ENCODE measurements at regions not wholly inside any gene's neighbourhood (a gene's known extent, or its start where the extent isn't known, plus 50 kb on each side); places are given as distances from the start of the nearest gene placed in this dataset.
"Not testable (repeated sequence)": the region's sequence is repeated elsewhere in the genome, so short reads cannot be mapped to it uniquely, and the experiment has no call there.

DNA sequence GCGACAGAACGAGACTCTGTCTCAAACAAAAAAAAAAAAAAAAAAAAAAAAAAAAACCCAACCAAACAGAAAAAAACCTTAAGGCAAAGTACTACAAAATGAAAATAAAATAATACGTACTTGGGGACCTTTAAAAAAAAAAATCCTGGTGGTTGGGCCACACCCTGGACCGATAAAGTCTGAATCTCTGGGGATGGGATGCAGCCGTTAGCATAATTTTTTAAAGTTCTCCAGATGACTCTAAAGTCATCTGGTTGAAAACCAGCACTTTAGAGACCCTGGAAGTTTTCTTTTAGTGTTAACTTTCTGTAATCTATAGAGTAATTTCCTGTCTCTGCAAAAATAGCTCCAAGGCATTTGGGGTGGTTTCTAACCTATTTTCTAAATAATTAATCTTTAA is 142.9 kb upstream of the SALL4 start:
- H3K4me1 ChIP-seq (ENCODE audit: insufficient read depth, low read length) = no peaks in the 10 kb centered on the region
- no peaks in the 10 kb centered on the region for H3K9me3 ChIP-seq (ENCODE audit: control insufficient read depth, insufficient read depth, low read length)
- H3K36me3 ChIP-seq (ENCODE audit: insufficient read depth, low read length) = no peaks in the 10 kb centered on the region
- H3K9ac ChIP-seq (ENCODE audit: low read depth, low read length) = no peak overlapping the region

DNA sequence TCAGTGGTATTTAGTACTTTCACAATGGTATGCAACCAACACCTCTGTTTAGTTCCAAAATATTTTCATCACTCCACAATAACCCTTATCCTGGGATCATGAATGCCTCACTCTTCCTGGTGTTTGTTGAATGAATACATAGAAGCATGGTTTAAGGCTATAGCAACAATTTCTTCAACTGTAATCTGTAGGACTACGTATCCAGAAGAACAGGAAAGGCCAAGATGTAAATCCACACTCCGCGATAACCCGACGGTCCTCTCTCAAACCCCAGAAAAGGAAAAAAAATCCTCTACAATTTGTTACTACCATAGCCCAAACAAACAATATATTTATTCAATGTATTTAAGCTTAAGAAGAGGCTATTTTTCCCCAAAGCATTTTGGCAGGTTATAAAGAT is 141.4 kb upstream of the SALL4 start:
- Histone ChIP-seq H3K9ac (ENCODE audit: low read depth, low read length) (no peak overlapping the region), H3K4me1 (ENCODE audit: insufficient read depth, low read length) (no peaks in the 10 kb centered on the region), H3K36me3 (ENCODE audit: insufficient read depth, low read length) (no peaks in the 10 kb centered on the region), H3K9me3 (ENCODE audit: control insufficient read depth, insufficient read depth, low read length) (no peaks in the 10 kb centered on the region)

DNA sequence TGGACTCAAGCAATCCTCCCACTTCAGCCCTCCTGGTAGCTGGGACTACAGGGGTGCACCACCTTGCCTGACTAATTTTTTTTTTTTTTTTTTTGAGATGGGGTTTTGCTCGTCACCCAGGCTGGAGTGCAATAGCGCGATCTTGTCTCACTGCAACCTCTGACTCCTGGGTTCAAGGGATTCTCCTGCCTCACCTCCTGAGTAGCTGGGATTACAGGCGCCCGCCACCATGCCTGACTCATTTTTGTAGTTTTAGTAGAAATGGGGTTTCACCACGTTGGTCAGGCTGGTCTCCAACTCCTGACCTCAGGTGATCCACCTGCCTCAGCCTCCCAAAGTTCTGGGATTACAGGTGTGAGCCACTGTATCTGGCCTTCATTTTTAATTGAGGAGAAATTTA is 141.0 kb upstream of the SALL4 start:
- H3K36me3 ChIP-seq (ENCODE audit: insufficient read depth, low read length); H3K9ac ChIP-seq (ENCODE audit: low read depth, low read length); H3K9me3 ChIP-seq (ENCODE audit: control insufficient read depth, insufficient read depth, low read length); H3K4me1 ChIP-seq (ENCODE audit: insufficient read depth, low read length): not testable (repeated sequence)

DNA sequence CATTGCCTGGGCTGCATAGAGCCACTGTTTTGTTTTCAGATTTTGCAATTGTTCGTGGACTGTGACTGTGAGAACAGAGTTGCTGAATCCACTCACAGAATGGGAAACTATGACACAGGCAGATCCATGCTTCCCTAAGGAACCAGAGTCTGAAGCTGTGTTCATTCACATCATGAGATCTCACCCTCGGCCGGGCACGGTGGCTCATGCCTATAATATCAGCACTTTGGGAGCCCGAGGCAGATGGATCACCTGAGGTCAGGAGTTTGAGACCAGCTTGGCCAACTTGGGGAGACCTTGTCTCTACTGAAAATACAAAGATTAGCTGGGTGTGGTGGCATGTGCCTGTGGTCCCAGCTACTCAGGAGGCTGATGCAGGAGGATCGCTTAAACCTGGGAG is 139.2 kb upstream of the SALL4 start:
- Histone ChIP-seq H3K9me3 (ENCODE audit: control insufficient read depth, insufficient read depth, low read length) (no peaks in the 10 kb centered on the region), H3K36me3 (ENCODE audit: insufficient read depth, low read length) (no peaks in the 10 kb centered on the region), H3K4me1 (ENCODE audit: insufficient read depth, low read length) (no peaks in the 10 kb centered on the region), H3K9ac (ENCODE audit: low read depth, low read length) (no peak overlapping the region)

DNA sequence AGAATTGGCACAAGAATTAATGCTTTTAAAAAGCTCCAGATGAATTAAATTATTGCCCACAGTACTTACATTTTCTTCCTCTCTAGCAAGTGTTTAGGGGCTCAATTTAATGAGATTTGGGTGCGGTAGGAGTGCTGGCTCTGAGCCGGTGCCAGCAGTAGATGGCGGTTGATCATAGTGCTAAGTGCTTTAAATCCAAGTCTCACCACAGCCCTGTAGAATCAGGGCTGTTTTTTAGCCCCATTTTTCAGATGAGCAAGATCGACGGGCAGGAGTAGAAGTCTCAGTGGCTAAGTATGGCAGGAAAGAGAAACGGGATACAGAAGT is 136.9 kb upstream of the SALL4 start:
- no peak overlapping the region for H3K9ac ChIP-seq (ENCODE audit: low read depth, low read length)
- H3K9me3 ChIP-seq (ENCODE audit: control insufficient read depth, insufficient read depth, low read length) = no peaks in the 10 kb centered on the region
- H3K36me3 ChIP-seq (ENCODE audit: insufficient read depth, low read length) = no peaks in the 10 kb centered on the region
- peaks cover 7% of the 10 kb centered on the region for H3K4me1 ChIP-seq (ENCODE audit: insufficient read depth, low read length)

DNA sequence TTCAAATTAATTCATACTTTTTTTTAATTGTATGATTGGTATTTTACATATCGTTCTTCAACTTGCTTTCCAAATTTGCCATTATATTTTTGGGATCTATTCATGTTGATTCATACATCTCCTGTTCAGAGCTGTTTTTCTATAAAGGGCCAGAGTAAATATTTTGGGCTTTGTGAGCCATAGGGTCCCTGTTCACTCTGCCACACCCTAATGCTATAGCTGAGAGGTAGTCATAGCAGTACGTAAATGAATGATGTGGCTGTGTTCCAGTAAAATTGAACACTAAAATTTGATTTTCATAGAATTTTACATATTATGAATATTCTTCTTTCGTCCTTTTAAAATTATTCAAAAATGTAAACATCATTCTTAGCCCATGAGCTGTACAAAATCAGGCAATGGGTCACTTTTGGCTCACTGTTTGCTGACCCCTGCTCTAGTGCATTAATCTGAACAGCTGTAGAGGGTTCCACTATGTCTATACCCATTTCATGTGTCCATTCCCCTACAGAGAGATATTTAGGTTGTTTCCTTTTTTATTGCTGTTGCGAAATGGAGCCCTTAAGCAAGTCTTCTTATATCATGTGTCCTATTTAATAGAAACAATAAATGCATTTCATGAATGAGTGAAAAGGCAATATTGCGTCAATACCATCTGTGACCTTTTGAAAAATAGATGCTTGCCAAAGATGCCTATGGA is 136.4 kb upstream of the SALL4 start:
- Histone ChIP-seq H3K4me1 (ENCODE audit: insufficient read depth, low read length) (peaks cover 7% of the 10 kb centered on the region), H3K9me3 (ENCODE audit: control insufficient read depth, insufficient read depth, low read length) (no peaks in the 10 kb centered on the region), H3K36me3 (ENCODE audit: insufficient read depth, low read length) (no peaks in the 10 kb centered on the region), H3K9ac (ENCODE audit: low read depth, low read length) (no peak overlapping the region)

DNA sequence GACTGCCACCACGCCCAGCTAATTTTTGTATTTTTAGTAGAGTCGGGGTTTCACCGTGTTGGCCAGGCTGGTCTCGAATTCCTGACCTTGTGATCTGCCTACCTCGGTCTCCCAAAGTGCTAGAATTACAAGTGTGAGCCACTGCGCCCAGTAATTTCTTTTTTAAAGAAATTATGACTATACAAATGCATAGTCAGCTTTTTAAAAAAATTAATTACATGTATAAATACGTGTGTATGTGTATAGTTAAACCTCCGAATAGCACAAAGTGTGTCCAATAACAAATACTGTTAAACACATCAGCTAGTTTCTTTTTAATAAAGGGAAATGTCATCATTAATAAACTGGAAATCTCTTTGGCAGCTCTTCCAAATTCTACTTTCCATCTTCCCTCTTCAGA is 135.5 kb upstream of the SALL4 start:
- Histone ChIP-seq H3K36me3 (ENCODE audit: insufficient read depth, low read length) (no peaks in the 10 kb centered on the region), H3K4me1 (ENCODE audit: insufficient read depth, low read length) (peaks cover 7% of the 10 kb centered on the region), H3K9me3 (ENCODE audit: control insufficient read depth, insufficient read depth, low read length) (no peaks in the 10 kb centered on the region), H3K9ac (ENCODE audit: low read depth, low read length) (no peak overlapping the region)

DNA sequence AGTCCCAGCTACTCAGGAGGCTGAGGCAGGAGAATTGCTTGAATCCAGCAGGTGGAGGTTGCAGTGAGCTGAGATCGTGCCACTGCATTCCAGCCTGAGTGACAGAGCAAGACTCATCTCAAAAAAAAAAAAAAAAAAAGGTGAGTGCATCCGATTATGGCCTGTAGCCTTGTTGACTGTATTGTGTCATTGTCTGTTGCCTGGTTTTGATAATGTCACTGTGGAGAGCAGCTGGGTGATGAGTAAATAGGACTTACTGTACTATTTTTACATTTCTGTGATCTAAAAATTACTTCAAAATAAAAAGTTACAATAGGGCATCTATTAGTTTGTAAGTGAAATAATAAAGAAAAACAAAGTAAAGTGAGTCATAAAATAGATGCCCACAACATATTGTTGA is 134.1 kb upstream of the SALL4 start:
- no peaks in the 10 kb centered on the region for H3K9me3 ChIP-seq (ENCODE audit: control insufficient read depth, insufficient read depth, low read length)
- H3K4me1 ChIP-seq (ENCODE audit: insufficient read depth, low read length) = peaks cover 9% of the 10 kb centered on the region
- no peaks in the 10 kb centered on the region for H3K36me3 ChIP-seq (ENCODE audit: insufficient read depth, low read length)
- H3K9ac ChIP-seq (ENCODE audit: low read depth, low read length) = no peak overlapping the region

DNA sequence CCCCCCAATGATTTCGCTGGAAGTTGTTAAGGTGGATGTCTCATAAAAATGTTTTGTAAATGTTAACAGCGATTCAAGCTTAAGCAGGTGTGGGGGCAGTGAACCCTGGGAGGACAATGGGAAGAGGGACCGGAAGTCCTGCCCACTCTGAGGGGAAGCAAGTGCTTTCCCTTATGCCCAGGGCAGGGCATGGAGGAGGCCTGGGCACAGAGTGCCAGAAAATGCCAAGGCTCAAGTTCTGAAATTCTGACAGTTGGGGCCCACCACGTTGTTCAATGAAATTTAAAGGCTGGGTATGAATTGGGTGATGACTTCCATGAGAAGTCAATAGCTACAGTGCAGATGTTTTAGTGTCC is 132.7 kb upstream of the SALL4 start:
- no peaks in the 10 kb centered on the region for H3K36me3 ChIP-seq (ENCODE audit: insufficient read depth, low read length)
- H3K9ac ChIP-seq (ENCODE audit: low read depth, low read length) = no peak overlapping the region
- H3K4me1 ChIP-seq (ENCODE audit: insufficient read depth, low read length) = peaks cover 13% of the 10 kb centered on the region
- H3K9me3 ChIP-seq (ENCODE audit: control insufficient read depth, insufficient read depth, low read length) = no peaks in the 10 kb centered on the region

DNA sequence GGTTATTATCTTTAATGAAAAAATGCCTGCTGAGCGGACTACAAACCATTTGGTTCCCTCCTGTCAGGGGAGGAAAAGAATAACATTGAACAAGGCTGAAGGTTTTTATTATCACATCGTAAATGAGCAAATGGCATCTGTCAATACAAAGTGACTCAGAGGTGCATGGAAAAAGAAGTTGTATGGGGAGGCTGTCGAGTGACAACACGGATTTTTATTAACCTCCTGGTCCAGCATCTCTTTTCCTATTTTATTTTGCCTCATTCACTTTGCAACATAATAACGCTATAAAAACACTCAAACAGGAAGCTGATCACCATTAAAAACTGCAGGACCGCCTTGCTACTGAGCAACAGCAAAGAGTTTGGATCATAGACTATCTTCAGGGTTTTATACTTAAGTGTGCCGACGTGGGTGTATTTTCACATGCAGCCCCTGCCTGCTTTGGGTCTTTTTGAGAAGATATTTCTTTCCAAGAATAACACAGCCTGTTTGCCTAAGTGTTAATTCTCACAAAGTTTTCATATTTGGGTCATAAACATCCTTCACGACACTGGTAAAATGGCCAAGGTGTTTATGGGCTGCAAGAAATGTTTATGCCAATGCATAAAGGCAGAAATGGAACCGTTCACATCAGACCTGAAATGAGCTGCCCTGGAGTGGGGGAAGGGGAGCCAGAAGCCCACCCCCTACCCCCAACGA is 132.1 kb upstream of the SALL4 start:
- Histone ChIP-seq H3K36me3 (ENCODE audit: insufficient read depth, low read length) (no peaks in the 10 kb centered on the region), H3K9ac (ENCODE audit: low read depth, low read length) (no peak overlapping the region), H3K4me1 (ENCODE audit: insufficient read depth, low read length) (peaks cover 13% of the 10 kb centered on the region), H3K9me3 (ENCODE audit: control insufficient read depth, insufficient read depth, low read length) (no peaks in the 10 kb centered on the region)

DNA sequence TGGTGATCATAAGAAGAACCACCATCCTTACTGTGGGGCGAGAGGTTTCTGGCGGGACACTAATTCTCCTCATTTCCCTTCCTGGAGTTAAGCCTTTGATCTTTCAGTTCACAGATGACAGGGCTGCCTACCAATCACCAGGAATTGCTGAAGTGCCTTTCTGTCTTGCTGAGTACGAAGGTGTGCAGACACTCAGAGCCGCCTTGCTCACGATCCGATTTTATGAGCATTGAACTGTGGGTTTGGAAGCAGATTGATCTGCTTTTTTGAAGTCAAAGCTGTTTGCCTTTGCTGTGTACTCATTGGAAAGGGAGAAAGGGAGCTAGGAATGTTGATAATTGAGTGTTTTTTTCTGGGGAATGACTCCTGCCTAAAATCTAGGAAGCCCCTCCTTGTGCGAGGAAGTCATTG is 129.1 kb upstream of the SALL4 start:
- H3K9ac ChIP-seq (ENCODE audit: low read depth, low read length) = no peak overlapping the region
- no peaks in the 10 kb centered on the region for H3K9me3 ChIP-seq (ENCODE audit: control insufficient read depth, insufficient read depth, low read length)
- H3K4me1 ChIP-seq (ENCODE audit: insufficient read depth, low read length) = peaks cover 17% of the 10 kb centered on the region
- no peaks in the 10 kb centered on the region for H3K36me3 ChIP-seq (ENCODE audit: insufficient read depth, low read length)

DNA sequence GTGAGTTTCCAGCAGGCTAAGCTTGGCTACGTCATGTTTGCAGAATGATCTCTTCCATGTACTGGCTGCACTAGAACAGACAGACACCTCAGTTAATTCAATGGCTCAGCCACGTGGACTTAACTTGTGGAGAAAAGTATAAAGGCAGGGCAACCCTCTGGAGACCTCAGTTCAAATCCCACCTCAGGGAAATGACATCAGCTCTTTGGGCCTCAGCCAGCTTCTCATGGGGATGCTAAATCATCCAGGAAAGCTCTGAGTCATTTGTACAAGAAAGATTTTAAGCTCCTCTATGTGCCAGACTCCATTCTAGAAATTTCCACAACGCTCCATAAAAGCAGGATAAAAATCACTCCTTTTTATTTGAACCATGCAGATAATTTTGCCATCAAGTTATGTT is 128.5 kb upstream of the SALL4 start:
- Histone ChIP-seq H3K9me3 (ENCODE audit: control insufficient read depth, insufficient read depth, low read length) (no peaks in the 10 kb centered on the region), H3K36me3 (ENCODE audit: insufficient read depth, low read length) (no peaks in the 10 kb centered on the region), H3K9ac (ENCODE audit: low read depth, low read length) (no peak overlapping the region), H3K4me1 (ENCODE audit: insufficient read depth, low read length) (peaks cover 17% of the 10 kb centered on the region)

DNA sequence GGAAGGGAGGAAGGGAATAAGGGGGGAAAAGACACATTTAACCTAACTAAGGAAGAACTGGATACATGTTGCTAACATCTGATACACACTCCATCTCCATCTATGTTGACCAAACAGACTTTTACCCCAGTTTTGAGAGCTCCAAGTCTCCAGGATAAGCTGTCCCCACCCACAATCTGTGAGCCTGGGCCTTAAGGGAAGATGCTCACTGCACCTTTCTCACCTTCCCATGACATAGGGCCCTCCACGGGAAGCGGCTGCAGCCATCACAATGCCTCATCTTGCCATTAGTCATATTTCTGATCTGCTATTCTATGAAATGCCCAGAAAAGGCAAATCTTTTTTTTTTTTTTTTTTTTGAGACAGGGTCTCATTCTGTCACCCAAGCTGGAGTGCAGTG is 126.6 kb upstream of the SALL4 start:
- Histone ChIP-seq H3K9me3 (ENCODE audit: control insufficient read depth, insufficient read depth, low read length) (no peaks in the 10 kb centered on the region), H3K4me1 (ENCODE audit: insufficient read depth, low read length) (peaks cover 10% of the 10 kb centered on the region; the same call in 1 of the 2 replicates), H3K36me3 (ENCODE audit: insufficient read depth, low read length) (no peaks in the 10 kb centered on the region), H3K9ac (ENCODE audit: low read depth, low read length) (no peak overlapping the region)

DNA sequence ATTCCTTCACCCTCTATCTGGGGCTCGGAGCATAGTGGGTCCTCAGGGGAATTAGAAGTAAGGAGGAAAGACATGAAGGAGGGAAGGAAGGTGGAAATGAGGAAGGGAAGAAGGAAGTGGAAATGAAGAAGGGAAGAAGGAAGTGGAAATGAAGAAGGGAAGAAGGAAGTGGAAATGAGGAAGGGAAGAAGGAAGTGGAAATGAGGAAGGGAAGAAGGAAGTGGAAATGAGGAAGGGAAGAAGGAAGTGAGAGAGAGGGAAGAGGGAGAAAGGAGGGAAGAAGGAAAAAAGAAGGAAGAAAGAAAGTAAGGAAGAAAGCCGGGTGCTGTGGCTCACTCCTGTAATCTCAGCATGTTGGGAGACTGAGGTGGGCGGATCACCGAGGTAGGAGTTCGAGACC is 125.6 kb upstream of the SALL4 start:
- H3K9ac ChIP-seq (ENCODE audit: low read depth, low read length); H3K9me3 ChIP-seq (ENCODE audit: control insufficient read depth, insufficient read depth, low read length); H3K36me3 ChIP-seq (ENCODE audit: insufficient read depth, low read length): not testable (repeated sequence)
- peaks cover 10% of the 10 kb centered on the region; the same call in 1 of the 2 replicates for H3K4me1 ChIP-seq (ENCODE audit: insufficient read depth, low read length)

DNA sequence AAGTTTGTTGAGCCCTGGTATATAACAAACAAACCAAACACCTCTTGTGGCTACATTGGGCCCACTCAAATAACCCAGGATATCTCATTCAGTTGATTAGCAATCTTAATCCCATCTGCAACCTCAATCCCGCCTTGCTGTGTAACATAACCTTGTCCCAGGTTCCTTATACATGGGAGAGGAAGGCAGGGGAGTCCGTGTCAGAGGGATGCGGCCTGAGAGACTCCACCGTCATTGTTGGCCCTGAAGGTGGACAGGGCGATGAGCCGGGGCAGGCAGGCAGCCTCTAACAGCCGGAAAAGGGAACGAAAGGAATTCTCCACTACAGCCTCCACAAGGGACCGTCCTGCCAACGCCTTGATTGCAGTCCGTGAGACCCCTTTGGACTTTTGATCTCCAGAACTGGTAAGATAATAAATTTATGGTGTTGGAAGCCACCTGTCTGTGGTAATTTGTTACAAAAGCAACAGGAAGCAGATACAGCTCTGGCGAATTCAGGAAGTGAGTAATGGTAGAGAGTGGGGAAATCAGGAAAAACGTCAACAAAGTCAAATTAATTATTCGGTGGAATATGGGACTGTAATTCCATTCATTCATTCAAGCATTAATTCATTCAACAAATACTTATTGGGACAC is 124.5 kb upstream of the SALL4 start:
- Histone ChIP-seq H3K36me3 (ENCODE audit: insufficient read depth, low read length) (no peaks in the 10 kb centered on the region), H3K9me3 (ENCODE audit: control insufficient read depth, insufficient read depth, low read length) (no peaks in the 10 kb centered on the region), H3K4me1 (ENCODE audit: insufficient read depth, low read length) (peaks cover 10% of the 10 kb centered on the region; the same call in 1 of the 2 replicates), H3K9ac (ENCODE audit: low read depth, low read length) (no peak overlapping the region)

Measured in ES-I3 (cell line).